ENCODE measurements at regions not wholly inside any gene's neighbourhood (a gene's known extent, or its start where the extent isn't known, plus 50 kb on each side); places are given as distances from the start of the nearest gene placed in this dataset.

- 78% methylated on average over 6 of the region's 6 CpGs for WGBS (ENCODE audit: low lambda C conversion rate, missing lambda C conversion rate)
- no peak for DNase-seq (ENCODE audit: low spot score)
- Histone ChIP-seq H3K36me3 (replicated peaks; ENCODE audit: insufficient read depth, low read depth) (no peaks in the 10 kb centered on the region), H3K9me2 (replicated peaks; ENCODE audit: insufficient read depth) (no peaks in the 10 kb centered on the region), H3K4me3 (no peak overlapping the region), H3K4me1 (ENCODE audit: insufficient read depth) (no peaks in the 10 kb centered on the region), H3K27me3 (peaks cover 7% of the 10 kb centered on the region), H3K27ac (no peak overlapping the region), H4K20me1 (ENCODE audit: insufficient read depth, poor library complexity, severe bottlenecking) (no peaks in the 10 kb centered on the region), H2AFZ (no peak overlapping the region), H3K79me2 (no peaks in the 10 kb centered on the region), H3K4me2 (no peak overlapping the region), H3K9me3 (ENCODE audit: low read depth) (no peaks in the 10 kb centered on the region)
- TF ChIP-seq CTCF (IDR thresholded peaks at IDR 0.05; ENCODE audit: poor library complexity) (no peak), EZH2 (IDR thresholded peaks at IDR 0.05; ENCODE audit: borderline replicate concordance) (no peak), EZH2phosphoT487 (IDR thresholded peaks at IDR 0.05; ENCODE audit: low read depth, severe bottlenecking, unreplicated experiment) (no peak)
These were observed 84.1 kb upstream of the PAPOLG start for GRCh38 chr2:60671966-60672365.

DNA sequence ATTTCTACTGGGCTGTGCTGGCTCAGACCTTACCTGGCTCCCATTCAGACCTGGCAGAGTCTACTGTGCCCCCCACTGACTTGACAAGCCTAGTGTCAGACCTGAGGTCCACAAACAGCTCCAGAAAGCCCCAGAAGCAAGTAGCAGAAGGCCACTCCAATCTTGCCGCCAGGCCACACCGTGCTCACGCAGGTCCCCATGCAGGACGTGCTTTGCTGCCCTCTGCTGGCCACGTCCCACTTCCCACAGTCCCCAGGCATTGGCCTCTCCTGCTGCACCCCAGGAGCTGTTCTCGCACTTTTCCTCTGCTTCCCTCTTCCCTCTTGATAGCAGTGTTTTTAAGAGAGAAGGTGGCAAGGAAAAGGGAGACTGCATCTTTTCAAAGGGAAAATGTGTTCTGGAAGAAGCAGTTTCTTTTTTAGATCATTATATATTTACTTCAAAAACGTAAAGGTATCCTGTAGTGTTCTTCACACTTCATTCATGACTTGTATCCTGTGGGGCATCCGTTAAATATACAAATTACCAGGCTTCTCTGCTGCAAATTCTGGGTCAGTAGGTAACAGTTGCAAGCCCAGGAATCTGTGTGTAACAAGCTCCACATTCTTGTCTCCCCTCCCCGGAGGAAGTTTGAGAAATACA is 81.4 kb upstream of the PAPOLG start:
- Histone ChIP-seq H3K4me3 (no peak overlapping the region), H4K20me1 (ENCODE audit: insufficient read depth, poor library complexity, severe bottlenecking) (no peaks in the 10 kb centered on the region), H3K36me3 (replicated peaks; ENCODE audit: insufficient read depth, low read depth) (no peaks in the 10 kb centered on the region), H3K9me3 (ENCODE audit: low read depth) (no peaks in the 10 kb centered on the region), H2AFZ (no peak overlapping the region), H3K79me2 (no peaks in the 10 kb centered on the region), H3K27me3 (peaks cover 7% of the 10 kb centered on the region), H3K27ac (no peak overlapping the region), H3K9me2 (replicated peaks; ENCODE audit: insufficient read depth) (no peaks in the 10 kb centered on the region), H3K4me1 (ENCODE audit: insufficient read depth) (no peaks in the 10 kb centered on the region), H3K4me2 (no peak overlapping the region)
- DNase-seq (ENCODE audit: low spot score): peak; percentile 89
- TF ChIP-seq EZH2phosphoT487 (IDR thresholded peaks at IDR 0.05; ENCODE audit: low read depth, severe bottlenecking, unreplicated experiment): no peak
- TF ChIP-seq EZH2 (IDR thresholded peaks at IDR 0.05; ENCODE audit: borderline replicate concordance): no peak
- TF ChIP-seq CTCF (IDR thresholded peaks at IDR 0.05; ENCODE audit: poor library complexity): peak; percentile 91
- WGBS (ENCODE audit: low lambda C conversion rate, missing lambda C conversion rate): 25% methylated on average over 9 of the region's 9 CpGs

- TF ChIP-seq CTCF (IDR thresholded peaks at IDR 0.05; ENCODE audit: poor library complexity) (peak; percentile 28), EZH2phosphoT487 (IDR thresholded peaks at IDR 0.05; ENCODE audit: low read depth, severe bottlenecking, unreplicated experiment) (no peak)
- no peak overlapping the region for H3K4me2 ChIP-seq
- H2AFZ ChIP-seq: no peak overlapping the region
- H3K9me2 ChIP-seq (replicated peaks; ENCODE audit: insufficient read depth): no peaks in the 10 kb centered on the region
- H3K79me2 ChIP-seq: no peaks in the 10 kb centered on the region
- no peak overlapping the region for H3K27ac ChIP-seq
- no peaks in the 10 kb centered on the region for H3K9me3 ChIP-seq (ENCODE audit: low read depth)
- DNase-seq (ENCODE audit: low spot score): no peak
- peaks cover 7% of the 10 kb centered on the region for H3K27me3 ChIP-seq
- 42% methylated on average over 3 of the region's 3 CpGs for WGBS (ENCODE audit: low lambda C conversion rate, missing lambda C conversion rate)
- no peaks in the 10 kb centered on the region for H3K36me3 ChIP-seq (replicated peaks; ENCODE audit: insufficient read depth, low read depth)
- H4K20me1 ChIP-seq (ENCODE audit: insufficient read depth, poor library complexity, severe bottlenecking): no peaks in the 10 kb centered on the region
- H3K4me3 ChIP-seq: no peak overlapping the region
- H3K4me1 ChIP-seq (ENCODE audit: insufficient read depth): no peaks in the 10 kb centered on the region
These were observed 80.8 kb upstream of the PAPOLG start for GRCh38 chr2:60675301-60675700.
